HCT116 (cell line): ENCODE measurements at regions not wholly inside any gene's neighbourhood (a gene's known extent, or its start where the extent isn't known, plus 50 kb on each side); places are given as distances from the start of the nearest gene placed in this dataset.

Source experiments
- ATAC-seq: fragments of 200-7000 bp; cut with Tn5 transposase; 2 replicates; pipeline ENCODE4 v1.9.1; 2020; ENCODE audit warnings: mild to moderate bottlenecking, moderate library complexity
- BruUV-seq: library from RNA; stranded (reverse); fragments of 400-500 nt; replicated peaks from 2 replicates; lab custom pipeline; 2021; lab: Mats Ljungman, UMichigan
- CTCF ChIA-PET: fragments of 300-600 bp; sonication (Branson Sonifier 250); formaldehyde crosslinking; loops from one replicate; lab custom pipeline; 2021; ENCODE audit warnings: antibody characterized with exemption; lab: Charles Lee
- POLR2A ChIA-PET: fragments of 300-600, 350-600 bp; sonication (Branson Sonifier 250); formaldehyde crosslinking; loops from one replicate; lab custom pipeline; 2021; ENCODE audit warnings: antibody characterized with exemption; lab: Charles Lee
- RAD21 ChIA-PET, 2 experiments: fragments of 300-600 bp; sonication (Branson Sonifier 250); formaldehyde crosslinking; loops; one replicate each; lab custom pipeline; 2023; ENCODE audit warnings: low total read pairs in 2 of 2; ENCODE audit not compliant: uncharacterized antibody in 2 of 2, unreplicated experiment in 2 of 2, low non-redundant PET in 1 of 2; lab: Charles Lee
- DNase-seq: peaks from one replicate; pipeline ENCODE4 v3.0.0-alpha.2; 2010; ENCODE audit warnings: low read depth, low spot score
- H2AFZ ChIP-seq: fragments of 200-600 bp; shearing (Covaris generic), sonication (generic); 2 replicates; pipeline ENCODE4 v1.6.1; 2017; ENCODE audit warnings: low read depth, mixed run types, mixed read lengths, antibody characterized with exemption, low read length; ENCODE audit not compliant: poor library complexity, severe bottlenecking
- H3K27ac ChIP-seq: 2 replicates; pipeline ENCODE4 v1.5.1; 2012; ENCODE audit warnings: low read depth, low read length
- H3K27me3 ChIP-seq: fragments of 200-600 bp; sonication (generic); 2 replicates; pipeline ENCODE4 v1.6.1; 2016; ENCODE audit warnings: mixed run types, low read length, mixed read lengths; ENCODE audit not compliant: insufficient read depth
- H3K36me3 ChIP-seq, 2 experiments: fragments of 200-500 bp in 1 of 2; fragments of 200-600 bp in 1 of 2; sonication (Bioruptor generic) in 1 of 2; sonication (generic) in 1 of 2; 2 replicates each; pipeline versions ENCODE4 v1.5.1 to v1.6.1; 2014 to 2016; ENCODE audit warnings: low read length in 2 of 2, inconsistent platforms in 1 of 2, mixed read lengths in 1 of 2, mixed run types in 1 of 2; ENCODE audit not compliant: insufficient read depth in 2 of 2, control insufficient read depth in 1 of 2
- H3K4me1 ChIP-seq, 2 experiments: fragments of 200-600 bp in 1 of 2; sonication (generic) in 1 of 2; 2 replicates each; pipeline versions ENCODE4 v1.5.1 to v1.6.1; 2012 to 2017; ENCODE audit warnings: low read length in 2 of 2, inconsistent platforms in 1 of 2, mild to moderate bottlenecking in 1 of 2, mixed read lengths in 1 of 2, mixed run types in 1 of 2, moderate library complexity in 1 of 2; ENCODE audit not compliant: insufficient read depth in 2 of 2, control insufficient read depth in 1 of 2
- H3K4me2 ChIP-seq: fragments of 200-600 bp; sonication (generic); 2 replicates; pipeline ENCODE4 v1.6.1; 2017; ENCODE audit warnings: mixed run types, low read length, mixed read lengths
- H3K4me3 ChIP-seq, 2 experiments: fragments of 200-600 bp in 1 of 2; sonication (generic) in 1 of 2; replicated peaks in 1 of 2; 2 replicates each; pipeline ENCODE4 v1.5.1; 2011 to 2016; ENCODE audit warnings: low read length in 2 of 2, control low read depth in 1 of 2, low read depth in 1 of 2, mild to moderate bottlenecking in 1 of 2, mixed read lengths in 1 of 2, mixed run types in 1 of 2
- H3K79me2 ChIP-seq: fragments of 200-600 bp; sonication (generic); 2 replicates; pipeline ENCODE4 v1.6.1; 2017; ENCODE audit warnings: mild to moderate bottlenecking, mixed run types, low read length, moderate library complexity, mixed read lengths; ENCODE audit not compliant: insufficient read depth
- H3K9ac ChIP-seq: fragments of 200-600 bp; sonication (generic); 2 replicates; pipeline ENCODE4 v1.6.1; 2016; ENCODE audit warnings: low read length, mixed read lengths
- H3K9me2 ChIP-seq: fragments of 200-600 bp; sonication (generic), shearing (Covaris generic); 2 replicates; pipeline ENCODE4 v1.6.1; 2017; ENCODE audit warnings: mixed run types, mild to moderate bottlenecking, moderate library complexity; ENCODE audit not compliant: insufficient read depth
- H3K9me3 ChIP-seq, 2 experiments: fragments of 200-500 bp in 1 of 2; fragments of 200-600 bp in 1 of 2; sonication (Bioruptor generic) in 1 of 2; sonication (generic) in 1 of 2; 2 replicates each; pipeline ENCODE4 v1.6.1; 2014 to 2017; ENCODE audit warnings: low read length in 2 of 2, mixed read lengths in 2 of 2, inconsistent platforms in 1 of 2, low read depth in 1 of 2, mild to moderate bottlenecking in 1 of 2, mixed run types in 1 of 2, moderate library complexity in 1 of 2; ENCODE audit not compliant: control insufficient read depth in 1 of 2, insufficient read depth in 1 of 2
- H4K20me1 ChIP-seq: fragments of 200-600 bp; sonication (generic), shearing (Covaris generic); 2 replicates; pipeline ENCODE4 v1.6.1; 2017; ENCODE audit warnings: mixed run types, mild to moderate bottlenecking, moderate library complexity; ENCODE audit not compliant: insufficient read depth
- ATF3 ChIP-seq: IDR thresholded peaks from 2 replicates; pipeline ENCODE4 v1.6.1; 2012
- CBX3 ChIP-seq: IDR thresholded peaks from 2 replicates; pipeline ENCODE4 v1.6.1; 2012; ENCODE audit warnings: low read depth
- CEBPB ChIP-seq: IDR thresholded peaks from 2 replicates; pipeline ENCODE4 v1.6.1; 2012; ENCODE audit warnings: low read depth
- CTCF ChIP-seq, 3 experiments: fragments of 200-600 bp in 1 of 3; sonication (generic) in 1 of 3; IDR thresholded peaks in 2 of 3; conservative IDR thresholded peaks in 1 of 3; 2 replicates each; pipeline ENCODE4 v1.5.1; 2012 to 2017; ENCODE audit warnings: low read depth in 2 of 3, low read length in 2 of 3, antibody characterized with exemption in 1 of 3, borderline replicate concordance in 1 of 3, control low read depth in 1 of 3, mild to moderate bottlenecking in 1 of 3, mixed read lengths in 1 of 3, mixed run types in 1 of 3, moderate library complexity in 1 of 3; ENCODE audit not compliant: insufficient read depth in 1 of 3
- EGR1 ChIP-seq: IDR thresholded peaks from 2 replicates; pipeline ENCODE4 v1.6.1; 2012; ENCODE audit warnings: low read depth
- ELF1 ChIP-seq: IDR thresholded peaks from 2 replicates; pipeline ENCODE4 v1.6.1; 2012; ENCODE audit warnings: low read depth, borderline replicate concordance
- EZH2 ChIP-seq: fragments of 200-600 bp; sonication (generic); IDR thresholded peaks from 2 replicates; pipeline ENCODE4 v1.6.1; 2017; ENCODE audit warnings: antibody characterized with exemption, mixed run types
- EZH2phosphoT487 ChIP-seq: fragments of 200-600 bp; IDR thresholded peaks from 2 replicates; pipeline ENCODE4 v1.6.1; 2018; ENCODE audit warnings: antibody characterized with exemption, borderline replicate concordance
- FOSL1 ChIP-seq: IDR thresholded peaks from 2 replicates; pipeline ENCODE4 v1.6.1; 2012; ENCODE audit warnings: low read depth
- JUND ChIP-seq: IDR thresholded peaks from 2 replicates; pipeline ENCODE4 v1.6.1; 2012
- POLR2AphosphoS5 ChIP-seq: IDR thresholded peaks from 2 replicates; pipeline ENCODE4 v1.6.1; 2011; ENCODE audit warnings: mild to moderate bottlenecking, low read depth, low read length, moderate library complexity
- RAD21 ChIP-seq: IDR thresholded peaks from 2 replicates; pipeline ENCODE4 v1.6.1; 2012; ENCODE audit warnings: low read depth, mild to moderate bottlenecking
- SIN3A ChIP-seq: IDR thresholded peaks from 2 replicates; pipeline ENCODE4 v1.6.1; 2012; ENCODE audit warnings: low read depth
- SRF ChIP-seq: IDR thresholded peaks from 2 replicates; pipeline ENCODE4 v1.6.1; 2012; ENCODE audit warnings: low read depth
- YY1 ChIP-seq: IDR thresholded peaks from 2 replicates; pipeline ENCODE4 v1.6.1; 2011; ENCODE audit warnings: low read length, low read depth, moderate library complexity, mild to moderate bottlenecking; ENCODE audit not compliant: insufficient replicate concordance; ENCODE audit errors: extremely low read depth
- ZFX ChIP-seq: fragments of 450-650 bp; IDR thresholded peaks from 2 replicates; pipeline ENCODE4 v1.6.1; 2017
- intact Hi-C: fragments of 100-400 bp; cut with micrococcal nuclease; formaldehyde crosslinking; loops from 2 replicates; pipeline ENCODE4 v1.10.0; 2022
- TF ChIP-seq, protein P1 (sequence below): IDR thresholded peaks from 2 replicates; pipeline ENCODE4 v1.6.1; 2012

DNA sequence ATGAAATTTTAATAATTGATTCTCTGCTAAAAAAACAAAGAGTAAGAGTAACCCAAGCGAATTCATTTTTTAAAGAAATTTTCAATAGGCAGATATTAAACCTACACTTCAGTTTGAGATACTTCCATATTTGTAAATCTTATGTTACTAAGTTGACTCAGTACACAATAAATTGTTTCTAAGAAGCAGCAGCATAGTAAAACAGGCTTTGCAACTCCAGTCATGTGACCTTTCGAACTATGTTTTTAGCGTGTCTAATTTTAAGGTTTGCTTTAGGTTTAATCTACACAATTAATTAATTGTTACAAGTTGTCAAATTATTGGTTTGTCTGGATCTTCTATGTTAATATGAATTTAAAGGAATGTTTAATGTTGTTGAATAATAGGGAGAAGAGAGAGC, 708.9 kb upstream of the CITED2 start:
- Histone ChIP-seq H3K27ac (no peak overlapping the region), H3K9me2 (no peaks in the 10 kb centered on the region), H4K20me1 (no peaks in the 10 kb centered on the region), H3K4me1 (no peaks in the 10 kb centered on the region), H3K4me2 (no peak overlapping the region), H2AFZ (no peak overlapping the region), H3K4me3 (no peak overlapping the region), H3K79me2 (no peaks in the 10 kb centered on the region), H3K36me3 (no peaks in the 10 kb centered on the region), H3K9ac (no peak overlapping the region), H3K27me3 (no peaks in the 10 kb centered on the region), H3K9me3 (no peaks in the 10 kb centered on the region)
- no TSS peak for BruUV-seq
- ChIA-PET RAD21 (no interaction called here), CTCF (no interaction called here), POLR2A (no interaction called here)
- no peak for TF ChIP-seq FOSL1
- TF ChIP-seq SRF = no peak
- TF ChIP-seq SIN3A = no peak
- TF ChIP-seq RAD21 = no peak
- no peak for TF ChIP-seq CEBPB
- TF ChIP-seq EZH2phosphoT487 = no peak
- no peak for TF ChIP-seq JUND
- no peak for TF ChIP-seq EZH2
- no peak for TF ChIP-seq YY1
- TF ChIP-seq ZFX = no peak
- no peak for TF ChIP-seq CBX3
- no peak for TF ChIP-seq ATF3
- DNase-seq = no peak
- intact Hi-C loops = no loop called here
- ATAC-seq = no peak

DNA sequence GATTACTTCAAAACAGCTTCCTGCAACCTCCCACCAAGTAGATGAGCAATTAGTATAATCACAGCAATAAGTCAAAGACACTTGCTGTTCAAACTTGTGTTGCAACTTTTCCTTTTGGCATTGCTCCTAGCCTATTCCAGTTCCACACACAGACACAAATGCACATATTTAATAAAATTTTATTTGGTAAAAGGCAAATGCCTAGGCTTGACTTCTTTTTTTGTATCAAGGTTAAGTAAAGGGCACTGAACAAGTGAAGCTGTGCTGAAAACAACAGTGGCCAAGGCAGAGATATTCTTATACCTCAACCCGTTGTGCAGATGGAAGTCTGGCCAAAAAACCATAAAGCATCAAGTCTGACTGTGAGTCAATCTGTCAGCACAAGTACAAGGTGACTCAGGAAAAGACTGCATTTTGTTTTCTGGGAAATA, 708.4 kb upstream of the CITED2 start:
- POLR2A ChIA-PET = no interaction called here
- Histone ChIP-seq H3K9ac (no peak overlapping the region), H3K4me1 (no peaks in the 10 kb centered on the region), H2AFZ (no peak overlapping the region), H3K9me2 (no peaks in the 10 kb centered on the region), H3K4me3 (no peak overlapping the region), H3K9me3 (no peaks in the 10 kb centered on the region), H3K4me2 (no peak overlapping the region), H4K20me1 (no peaks in the 10 kb centered on the region), H3K27ac (no peak overlapping the region), H3K27me3 (no peaks in the 10 kb centered on the region), H3K36me3 (no peaks in the 10 kb centered on the region), H3K79me2 (no peaks in the 10 kb centered on the region)
- RAD21 ChIA-PET = no interaction called here
- DNase-seq (no peak), ATAC-seq (no peak)
- intact Hi-C loops = no loop called here
- TF ChIP-seq EGR1 (no peak), CEBPB (no peak), POLR2AphosphoS5 (no peak), CTCF (IDR thresholded peaks at IDR 0.05 in 2 of 3, conservative IDR thresholded peaks at IDR 0.05 in 1 of 3; ENCODE audit: borderline replicate concordance in 1 of 3, insufficient read depth in 1 of 3, low read depth in 2 of 3, low read length in 2 of 3) (no peak), JUND (no peak), CBX3 (no peak), ELF1 (no peak)
- TF ChIP-seq, protein P1, sequence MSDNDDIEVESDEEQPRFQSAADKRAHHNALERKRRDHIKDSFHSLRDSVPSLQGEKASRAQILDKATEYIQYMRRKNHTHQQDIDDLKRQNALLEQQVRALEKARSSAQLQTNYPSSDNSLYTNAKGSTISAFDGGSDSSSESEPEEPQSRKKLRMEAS = no peak
- no TSS peak for BruUV-seq
- CTCF ChIA-PET = no interaction called here
